HepG2 (cell line): ENCODE measurements at regions not wholly inside any gene's neighbourhood (a gene's known extent, or its start where the extent isn't known, plus 50 kb on each side); places are given as distances from the start of the nearest gene placed in this dataset.

ENCODE experiments used
- ATAC-seq: fragments of 200-7000 bp; cut with Tn5 transposase; 3 replicates; pipeline ENCODE4 v1.9.1; 2020; ENCODE audit warnings: mild to moderate bottlenecking, moderate library complexity
- BruUV-seq: library from RNA; stranded (reverse); fragments of 400-500 nt; replicated peaks from 2 replicates; lab custom pipeline; 2021; lab: Mats Ljungman, UMichigan
- CTCF ChIA-PET: fragments of 300-600 bp; formaldehyde crosslinking; extraction: SDS; loops from one replicate; lab custom pipeline; 2021; ENCODE audit warnings: low total read pairs, inconsistent platforms, low intra/inter-chr PET ratio; lab: Yijun Ruan, JAX
- POLR2A ChIA-PET: fragments of 350-600 bp; sonication (Branson Sonifier 250); formaldehyde crosslinking; loops from one replicate; lab custom pipeline; 2020; ENCODE audit warnings: antibody characterized with exemption, inconsistent platforms; lab: Yijun Ruan, JAX
- DNase-seq: peaks from one replicate; pipeline ENCODE4 v3.0.0-alpha.2; 2015; ENCODE audit warnings: low spot score
- FAIRE-seq: peaks from 3 replicates; lab custom pipeline; 2011; peaks lifted over from hg19 to GRCh38; lab: Jason Lieb, UNC
- H2AFZ ChIP-seq: one replicate; pipeline ENCODE4 v1.6.1; 2011; ENCODE audit warnings: low read length, inconsistent platforms
- H3K27ac ChIP-seq: fragments of 300-600 bp; 3 replicates; pipeline ENCODE4 v1.8.0; 2011; ENCODE audit warnings: mixed run types, mild to moderate bottlenecking, mixed read lengths, low read length, inconsistent platforms; ENCODE audit not compliant: insufficient read depth; ENCODE audit errors: extremely low read length
- H3K27me3 ChIP-seq, 2 experiments: fragments of 200-600 bp in 1 of 2; 2 replicates in 1 of 2; 3 replicates in 1 of 2; pipeline versions ENCODE4 v1.6.0 to v1.8.0; 2011; ENCODE audit warnings: low read length in 2 of 2, mild to moderate bottlenecking in 2 of 2, moderate library complexity in 2 of 2, inconsistent platforms in 1 of 2; ENCODE audit not compliant: insufficient read depth in 2 of 2, control insufficient read depth in 1 of 2
- H3K36me3 ChIP-seq, 2 experiments: fragments of 200-600 bp in 1 of 2; replicated peaks in 1 of 2; 2 replicates in 1 of 2; 3 replicates in 1 of 2; pipeline versions ENCODE4 v1.5.1 to v1.8.0; 2011; ENCODE audit warnings: low read length in 2 of 2, inconsistent platforms in 1 of 2; ENCODE audit not compliant: insufficient read depth in 2 of 2, control insufficient read depth in 1 of 2
- H3K4me1 ChIP-seq: 2 replicates; pipeline ENCODE4 v1.5.1; 2012; ENCODE audit warnings: low read length, inconsistent platforms; ENCODE audit not compliant: insufficient read depth
- H3K4me2 ChIP-seq: 2 replicates; pipeline ENCODE4 v1.6.0; 2011; ENCODE audit warnings: low read depth, low read length, inconsistent platforms
- H3K4me3 ChIP-seq, 3 experiments: fragments of 200-600 bp in 1 of 3; sonication (generic), shearing (Covaris generic) in 1 of 3; replicated peaks in 1 of 3; 2 replicates each; pipeline ENCODE4 v1.5.1; 2011 to 2016; ENCODE audit warnings: low read length in 3 of 3, inconsistent platforms in 2 of 3, low read depth in 2 of 3, mild to moderate bottlenecking in 2 of 3, control low read depth in 1 of 3, mixed read lengths in 1 of 3; ENCODE audit not compliant: insufficient read depth in 1 of 3
- H3K79me2 ChIP-seq: one replicate; pipeline ENCODE4 v1.6.1; 2011; ENCODE audit warnings: low read length, inconsistent platforms; ENCODE audit not compliant: insufficient read depth
- H3K9ac ChIP-seq: 2 replicates; pipeline ENCODE4 v1.6.0; 2011; ENCODE audit warnings: mild to moderate bottlenecking, low read depth, low read length, inconsistent platforms; ENCODE audit not compliant: insufficient read depth
- H3K9me3 ChIP-seq: 2 replicates; pipeline ENCODE4 v1.5.1; 2012; ENCODE audit warnings: mild to moderate bottlenecking, low read length
- H4K20me1 ChIP-seq: 2 replicates; pipeline ENCODE4 v1.6.0; 2011; ENCODE audit warnings: inconsistent platforms, mild to moderate bottlenecking, low read length, moderate library complexity; ENCODE audit not compliant: insufficient read depth
- AKNA ChIP-seq: sonication (generic); formaldehyde crosslinking; IDR thresholded peaks from 2 replicates; pipeline ENCODE4 v1.4.0; 2020; ENCODE audit warnings: missing genetic modification reagents, borderline replicate concordance
- CAMTA2 ChIP-seq: sonication (generic); formaldehyde crosslinking; IDR thresholded peaks from 2 replicates; pipeline ENCODE4 v1.4.0; 2020; ENCODE audit warnings: mild to moderate bottlenecking, missing genetic modification reagents, borderline replicate concordance
- CREB3 ChIP-seq: sonication (generic); formaldehyde crosslinking; IDR thresholded peaks from 2 replicates; pipeline ENCODE4 v1.5.0; 2020; ENCODE audit warnings: missing genetic modification reagents
- HNF1B ChIP-seq: sonication (generic); formaldehyde crosslinking; IDR thresholded peaks from 2 replicates; pipeline ENCODE4 v1.5.1; 2020; ENCODE audit warnings: mild to moderate bottlenecking, moderate library complexity, missing genetic modification reagents
- KDM1A ChIP-seq: IDR thresholded peaks from 2 replicates; pipeline ENCODE4 v1.6.1; 2016; ENCODE audit warnings: missing compliant biosample characterization
- MEIS2 ChIP-seq: sonication (generic); formaldehyde crosslinking; IDR thresholded peaks from 2 replicates; pipeline ENCODE4 v1.9.0; 2021; ENCODE audit warnings: mild to moderate bottlenecking, missing genetic modification reagents
- MTF1 ChIP-seq: sonication (generic); formaldehyde crosslinking; IDR thresholded peaks from 2 replicates; pipeline ENCODE4 v1.5.0; 2020; ENCODE audit warnings: missing genetic modification reagents
- NR2F1 ChIP-seq, 2 experiments: fragments of 450-650 bp in 1 of 2; formaldehyde crosslinking in 1 of 2; IDR thresholded peaks; 2 replicates each; pipeline versions ENCODE4 v1.5.0 to v1.6.1; 2016 to 2020; ENCODE audit warnings: mild to moderate bottlenecking in 1 of 2, missing compliant biosample characterization in 1 of 2, missing genetic modification reagents in 1 of 2, moderate library complexity in 1 of 2
- RELA ChIP-seq: sonication (generic); formaldehyde crosslinking; IDR thresholded peaks from 2 replicates; pipeline ENCODE4 v1.4.0; 2020; ENCODE audit warnings: missing genetic modification reagents
- SOX13 ChIP-seq, 3 experiments: fragments of 450-650 bp in 1 of 3; sonication (generic) in 1 of 3; formaldehyde crosslinking in 1 of 3; IDR thresholded peaks in 2 of 3; conservative IDR thresholded peaks in 1 of 3; 2 replicates each; pipeline versions ENCODE4 v1.5.0 to v1.6.1; 2016 to 2020; ENCODE audit warnings: antibody characterized with exemption in 1 of 3, mild to moderate bottlenecking in 1 of 3, missing compliant biosample characterization in 1 of 3, missing genetic modification reagents in 1 of 3, moderate library complexity in 1 of 3
- TOE1 ChIP-seq: sonication (generic); formaldehyde crosslinking; IDR thresholded peaks from 2 replicates; pipeline ENCODE4 v1.4.0; 2020; ENCODE audit warnings: mild to moderate bottlenecking, missing genetic modification reagents
- TRIM24 ChIP-seq: sonication (generic); formaldehyde crosslinking; IDR thresholded peaks from 2 replicates; pipeline ENCODE4 v1.8.0; 2022; ENCODE audit warnings: mild to moderate bottlenecking, missing genetic modification reagents
- ZBTB42 ChIP-seq: sonication (generic); formaldehyde crosslinking; IDR thresholded peaks from 2 replicates; pipeline ENCODE4 v1.5.0; 2020; ENCODE audit warnings: mild to moderate bottlenecking, missing genetic modification reagents
- ZNF432 ChIP-seq: sonication (generic); formaldehyde crosslinking; IDR thresholded peaks from 2 replicates; pipeline ENCODE4 v1.5.0; 2020; ENCODE audit warnings: missing genetic modification reagents, mild to moderate bottlenecking, borderline replicate concordance
- ZNF792 ChIP-seq: IDR thresholded peaks from 2 replicates; pipeline ENCODE4 v1.6.1; 2016
- WGBS: methylation state at CpG from one replicate; pipeline ENCODE4 v1.1.6; 2017; ENCODE audit warnings: low lambda C conversion rate; 5-methylcytosine and 5-hydroxymethylcytosine counted together
- in situ Hi-C: cut with HindIII; loops from 2 replicates; pipeline ENCODE4 v1.10.0; 2017; ENCODE audit warnings: low pct_unique_long_range_greater_than_20kb; ENCODE audit not compliant: extremely low pct_ligation_motif_present
- intact Hi-C: fragments of 100-400 bp; cut with micrococcal nuclease; formaldehyde crosslinking; loops from one replicate; pipeline ENCODE4 v1.10.0; 2022; ENCODE audit not compliant: unreplicated experiment

GRCh38 chr3:117017135-117017894, 307.7 kb downstream of the TUSC7 start:
- Histone ChIP-seq H3K4me1 (no peaks in the 10 kb centered on the region), H3K4me2 (no peak overlapping the region), H2AFZ (no peak overlapping the region), H3K4me3 (no peak overlapping the region), H4K20me1 (no peaks in the 10 kb centered on the region), H3K9me3 (no peaks in the 10 kb centered on the region), H3K79me2 (no peaks in the 10 kb centered on the region), H3K27me3 (peaks cover 0 to 18% of the 10 kb centered on the region in 2 experiments; a peak in 2 of 5 replicates), H3K27ac (no peak overlapping the region), H3K9ac (no peak overlapping the region), H3K36me3 (no peaks in the 10 kb centered on the region)
- ChIA-PET POLR2A (no interaction called here), CTCF (no interaction called here)
- intact Hi-C loops, result no loop called here
- in situ Hi-C loops, result no loop called here
- ATAC-seq (no peak), DNase-seq (no peak), FAIRE-seq (no peak)
- TF ChIP-seq CAMTA2 (CRISPR knock-in tag) (no peak), ZNF432 (CRISPR knock-in tag) (no peak), ZBTB42 (CRISPR knock-in tag) (no peak), NR2F1 (CRISPR knock-in tag; IDR thresholded peaks at IDR 0.05) (no peak), CREB3 (CRISPR knock-in tag) (no peak), KDM1A (no peak), MTF1 (CRISPR knock-in tag) (no peak), AKNA (CRISPR knock-in tag) (no peak), TRIM24 (CRISPR knock-in tag) (no peak), ZNF792 (CRISPR knock-in tag) (no peak), SOX13 (IDR thresholded peaks at IDR 0.05) (no peak), SOX13 (CRISPR knock-in tag; conservative IDR thresholded peaks at IDR 0.05 in 1 of 2, IDR thresholded peaks at IDR 0.05 in 1 of 2) (no peak), HNF1B (no peak), RELA (CRISPR knock-in tag) (no peak), MEIS2 (CRISPR knock-in tag) (no peak), TOE1 (no peak)
- BruUV-seq, result no TSS peak
- 4% methylated on average over 6 of the region's 7 CpGs for WGBS
